Spleen (tissue), 11 donors: ENCODE measurements at regions not wholly inside any gene's neighbourhood (a gene's known extent, or its start where the extent isn't known, plus 50 kb on each side); places are given as distances from the start of the nearest gene placed in this dataset.

Source experiments
- DNase-seq: peaks from one replicate; pipeline ENCODE4 v3.0.0-alpha.2; 2020
- H3K27ac ChIP-seq, 8 donors: fragments of 200-600 bp; sonication (generic) in 7 of 8; 1 replicate in 4 of 8; 2 replicates in 4 of 8; pipeline versions ENCODE4 v1.5.0 to v1.8.0; 2016 to 2021; ENCODE audit warnings: inconsistent platforms in 4 of 8, mild to moderate bottlenecking in 4 of 8, moderate library complexity in 1 of 8
- H3K27me3 ChIP-seq, 7 donors: fragments of 200-600 bp; sonication (generic) in 6 of 7; replicated peaks in 1 of 7; 1 replicate in 4 of 7; 2 replicates in 3 of 7; pipeline versions ENCODE4 v1.5.0 to v1.8.0; 2016 to 2021; ENCODE audit warnings: inconsistent platforms in 3 of 7, mild to moderate bottlenecking in 1 of 7
- H3K36me3 ChIP-seq, 6 donors: fragments of 200-600 bp; sonication (generic) in 5 of 6; 1 replicate in 4 of 6; 2 replicates in 2 of 6; pipeline versions ENCODE4 v1.5.0 to v1.8.0; 2016 to 2021; ENCODE audit warnings: inconsistent platforms in 2 of 6
- H3K4me1 ChIP-seq, 6 donors: fragments of 200-600 bp; sonication (generic) in 5 of 6; 1 replicate in 3 of 6; 2 replicates in 3 of 6; pipeline versions ENCODE4 v1.5.0 to v1.8.0; 2016 to 2021; ENCODE audit warnings: inconsistent platforms in 3 of 6
- H3K4me3 ChIP-seq, 8 donors: fragments of 200-600 bp; sonication (generic) in 7 of 8; 1 replicate in 4 of 8; 2 replicates in 4 of 8; pipeline versions ENCODE4 v1.5.0 to v1.8.0; 2016 to 2021; ENCODE audit warnings: inconsistent platforms in 4 of 8, mild to moderate bottlenecking in 4 of 8, moderate library complexity in 2 of 8
- H3K9me3 ChIP-seq, 8 donors: fragments of 200-600 bp; sonication (generic) in 7 of 8; 1 replicate in 4 of 8; 2 replicates in 4 of 8; pipeline versions ENCODE4 v1.5.0 to v1.8.0; 2016 to 2021; ENCODE audit warnings: inconsistent platforms in 4 of 8
- CTCF ChIP-seq, 11 experiments: fragments of 200-600 bp in 7 of 11; fragments of 450-650 bp in 4 of 11; sonication (generic) in 4 of 11; IDR thresholded peaks in 8 of 11; conservative IDR thresholded peaks in 3 of 11; 1 replicate in 7 of 11; 2 replicates in 4 of 11; pipeline versions ENCODE4 v1.4.0 to v1.8.0; 2016 to 2021; ENCODE audit warnings: antibody characterized with exemption in 11 of 11, inconsistent platforms in 4 of 11, mild to moderate bottlenecking in 1 of 11
- POLR2A ChIP-seq, 3 donors: fragments of 450-650 bp; IDR thresholded peaks; one replicate each; pipeline ENCODE4 v1.5.1; 2017; ENCODE audit warnings: antibody characterized with exemption in 3 of 3, mild to moderate bottlenecking in 1 of 3
- POLR2AphosphoS5 ChIP-seq, 3 donors: sonication (generic); formaldehyde crosslinking; IDR thresholded peaks; one replicate each; pipeline ENCODE4 v1.5.1; 2017; ENCODE audit warnings: antibody characterized with exemption in 3 of 3
- whole genome bisulfite sequencing, 5 donors: extraction: QIAGEN DNeasy Blood & Tissue Kit in 3 of 5; methylation state at CpG; one replicate each; pipeline versions ENCODE4 v1.1.5 to v1.1.7; 2013 to 2018; 5-methylcytosine and 5-hydroxymethylcytosine counted together
- intact Hi-C: fragments of 100-400 bp; cut with DNase I; formaldehyde crosslinking; loops from one replicate; pipeline ENCODE4 v1.15.0; 2023; ENCODE audit warnings: low total_unique reads
- donor health status: healthy with polysubstance abuse.
- donor health status: DM: no; HTN: no; CAD: no; lungs with moderate emphysema.
- donor health status: DM: no; HTN: no; CAD: no.
- donor health status: Bipolar disorder and iron deficiency.
- donor health status: healthy.
- donor health status: DM: no; HTN: no; CAD: no.
- donor health status: DM: yes; HTN: yes; CAD: no.

- intact Hi-C loops = no loop called here
- TF ChIP-seq POLR2A (IDR thresholded peaks at IDR 0.05) (no peak), POLR2AphosphoS5 (IDR thresholded peaks at IDR 0.05) (no peak), CTCF (IDR thresholded peaks at IDR 0.05 in 8 of 11, conservative IDR thresholded peaks at IDR 0.05 in 3 of 11) (no peak)
- Histone ChIP-seq H3K9me3 (no peaks in the 10 kb centered on the region), H3K27ac (no peak overlapping the region), H3K27me3 (peaks cover 0 to 5% (median 0%) of the 10 kb centered on the region in 7 donors), H3K4me3 (no peak overlapping the region), H3K4me1 (no peaks in the 10 kb centered on the region), H3K36me3 (no peaks in the 10 kb centered on the region)
- DNase-seq = peak; percentile 28
- WGBS, 5 donors = 67 to 88% (median 83%) methylated on average over 8 of the region's 8 CpGs
These were observed 74.7 kb upstream of the DLG1 start for GRCh38 chr3:197373096-197373495.

GRCh38 chr3:197372047-197372661 is 73.7 kb upstream of the DLG1 start:
- peaks cover 0 to 3% (median 0%) of the 10 kb centered on the region in 7 donors for H3K27me3 ChIP-seq
- WGBS, 5 donors = 66 to 79% (median 72%) methylated on average over 7 of the region's 7 CpGs
- H3K27ac ChIP-seq = peak overlapping the region in 1 of 8 donors; percentile 18
- no peaks in the 10 kb centered on the region for H3K36me3 ChIP-seq
- H3K4me1 ChIP-seq = no peaks in the 10 kb centered on the region
- peak; percentile 29 for DNase-seq
- TF ChIP-seq CTCF (IDR thresholded peaks at IDR 0.05 in 8 of 11, conservative IDR thresholded peaks at IDR 0.05 in 3 of 11) (no peak), POLR2AphosphoS5 (IDR thresholded peaks at IDR 0.05) (no peak), POLR2A (IDR thresholded peaks at IDR 0.05) (no peak)
- no peaks in the 10 kb centered on the region for H3K9me3 ChIP-seq
- intact Hi-C loops = no loop called here
- H3K4me3 ChIP-seq = no peak overlapping the region

GRCh38 chr3:197371591-197372046 is 73.2 kb upstream of the DLG1 start:
- no peak for DNase-seq
- Histone ChIP-seq H3K27ac (peak overlapping the region in 1 of 8 donors; percentile 11), H3K4me1 (no peaks in the 10 kb centered on the region), H3K9me3 (no peaks in the 10 kb centered on the region), H3K36me3 (no peaks in the 10 kb centered on the region), H3K27me3 (peaks cover 0 to 6% (median 0%) of the 10 kb centered on the region in 7 donors), H3K4me3 (no peak overlapping the region)
- WGBS, 5 donors = 47 to 74% (median 52%) methylated on average over 1 of the region's 1 CpG
- intact Hi-C loops = no loop called here
- TF ChIP-seq CTCF (IDR thresholded peaks at IDR 0.05 in 8 of 11, conservative IDR thresholded peaks at IDR 0.05 in 3 of 11) (no peak), POLR2AphosphoS5 (IDR thresholded peaks at IDR 0.05) (no peak), POLR2A (IDR thresholded peaks at IDR 0.05) (no peak)

GRCh38 chr3:197369545-197369944 is 71.1 kb upstream of the DLG1 start:
- TF ChIP-seq POLR2AphosphoS5 (IDR thresholded peaks at IDR 0.05) = no peak
- TF ChIP-seq POLR2A (IDR thresholded peaks at IDR 0.05) = no peak
- TF ChIP-seq CTCF (IDR thresholded peaks at IDR 0.05 in 8 of 11, conservative IDR thresholded peaks at IDR 0.05 in 3 of 11) = no peak
- no peaks in the 10 kb centered on the region for H3K36me3 ChIP-seq
- intact Hi-C loops = no loop called here
- no peak overlapping the region for H3K27ac ChIP-seq
- H3K4me1 ChIP-seq = no peaks in the 10 kb centered on the region
- 71 to 90% (median 85%) methylated on average over 1 to 2 of the region's 2 CpGs for WGBS, 5 donors
- peak; percentile 19 for DNase-seq
- H3K27me3 ChIP-seq = peaks cover 0 to 13% (median 0%) of the 10 kb centered on the region in 7 donors
- no peak overlapping the region for H3K4me3 ChIP-seq
- H3K9me3 ChIP-seq = no peaks in the 10 kb centered on the region
